GM12865 (cell line): ENCODE measurements at regions not wholly inside any gene's neighbourhood (a gene's known extent, or its start where the extent isn't known, plus 50 kb on each side); places are given as distances from the start of the nearest gene placed in this dataset.

Experiments used
- DNase-seq: peaks from one replicate; pipeline ENCODE4 v3.0.0; 2010; ENCODE audit warnings: low read depth
- H3K4me3 ChIP-seq: 2 replicates; pipeline ENCODE4 v1.5.1; 2011; ENCODE audit warnings: mild to moderate bottlenecking, low read depth, low read length, control low read depth
- TF ChIP-seq, protein P1 (sequence below): IDR thresholded peaks from 2 replicates; pipeline ENCODE4 v1.5.1; 2011; ENCODE audit warnings: low read length, control low read depth, low read depth, inconsistent platforms; ENCODE audit not compliant: insufficient read depth; ENCODE audit errors: missing control alignments

DNA sequence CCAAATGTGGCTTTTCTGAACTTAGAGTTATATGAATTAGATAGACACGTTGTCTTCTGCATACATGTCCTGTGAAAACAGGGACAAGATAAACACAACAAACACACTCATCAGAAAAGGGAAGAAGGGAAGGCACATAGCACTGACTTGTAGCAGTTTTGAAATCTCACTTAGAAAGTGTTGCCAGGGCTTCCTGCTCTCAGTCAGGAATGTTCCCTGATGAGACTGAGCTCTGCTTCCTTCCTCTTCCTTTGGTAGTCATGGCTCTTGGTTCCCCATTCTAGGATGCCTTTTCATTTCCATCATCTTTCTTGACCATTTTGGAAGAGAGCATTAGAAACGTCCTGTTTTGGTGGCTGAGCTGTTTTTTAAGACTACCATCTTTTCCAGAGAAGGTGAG is 233.8 kb upstream of the LYZL1 start:
- DNase-seq: no peak
- no peak overlapping the region for H3K4me3 ChIP-seq
- TF ChIP-seq, protein P1, sequence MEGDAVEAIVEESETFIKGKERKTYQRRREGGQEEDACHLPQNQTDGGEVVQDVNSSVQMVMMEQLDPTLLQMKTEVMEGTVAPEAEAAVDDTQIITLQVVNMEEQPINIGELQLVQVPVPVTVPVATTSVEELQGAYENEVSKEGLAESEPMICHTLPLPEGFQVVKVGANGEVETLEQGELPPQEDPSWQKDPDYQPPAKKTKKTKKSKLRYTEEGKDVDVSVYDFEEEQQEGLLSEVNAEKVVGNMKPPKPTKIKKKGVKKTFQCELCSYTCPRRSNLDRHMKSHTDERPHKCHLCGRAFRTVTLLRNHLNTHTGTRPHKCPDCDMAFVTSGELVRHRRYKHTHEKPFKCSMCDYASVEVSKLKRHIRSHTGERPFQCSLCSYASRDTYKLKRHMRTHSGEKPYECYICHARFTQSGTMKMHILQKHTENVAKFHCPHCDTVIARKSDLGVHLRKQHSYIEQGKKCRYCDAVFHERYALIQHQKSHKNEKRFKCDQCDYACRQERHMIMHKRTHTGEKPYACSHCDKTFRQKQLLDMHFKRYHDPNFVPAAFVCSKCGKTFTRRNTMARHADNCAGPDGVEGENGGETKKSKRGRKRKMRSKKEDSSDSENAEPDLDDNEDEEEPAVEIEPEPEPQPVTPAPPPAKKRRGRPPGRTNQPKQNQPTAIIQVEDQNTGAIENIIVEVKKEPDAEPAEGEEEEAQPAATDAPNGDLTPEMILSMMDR: no peak

DNA sequence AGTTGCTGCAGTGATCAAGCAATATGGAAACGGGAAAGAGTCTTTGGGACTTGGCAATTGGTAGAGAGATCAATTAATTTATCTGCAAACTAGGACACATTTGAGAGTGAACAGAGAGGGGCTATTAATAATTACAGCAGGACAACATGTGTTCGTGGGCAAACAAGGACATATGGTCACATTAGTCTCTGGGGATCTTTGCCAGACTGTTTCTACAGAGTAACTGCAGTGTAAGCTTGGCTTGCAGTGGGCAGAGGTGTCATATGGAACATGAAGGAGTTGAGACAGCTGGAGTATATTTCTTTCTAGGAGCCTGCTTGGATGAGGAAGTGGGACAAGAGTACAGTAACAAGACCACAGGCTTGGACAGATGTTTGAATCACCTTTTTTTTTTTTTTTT is 232.1 kb upstream of the LYZL1 start:
- TF ChIP-seq, protein P1: no peak
- H3K4me3 ChIP-seq: no peak overlapping the region
- DNase-seq: no peak

DNA sequence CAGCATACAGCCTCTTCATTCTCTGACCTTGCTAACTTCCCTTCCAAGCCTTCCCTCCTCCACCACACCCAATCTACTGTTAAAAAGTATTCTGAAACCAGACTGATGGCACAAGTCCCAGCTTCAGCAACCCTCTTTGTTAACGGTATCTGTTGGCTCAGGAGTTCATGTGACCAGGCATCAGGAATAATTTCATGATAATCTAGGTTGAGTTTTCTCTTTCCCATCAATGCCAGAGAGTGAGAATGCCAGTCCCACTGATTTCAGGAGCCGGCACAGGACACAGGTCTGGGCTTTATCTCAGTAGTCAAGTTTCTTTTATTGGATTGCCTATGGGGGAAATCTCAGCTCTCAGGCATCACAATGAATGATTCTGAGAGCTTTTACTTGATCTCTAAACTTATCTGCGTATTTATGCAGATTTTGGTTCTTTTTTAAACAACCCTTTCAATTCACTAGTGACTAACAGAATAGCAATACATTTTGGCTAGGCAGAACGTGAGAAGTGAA is 231.0 kb upstream of the LYZL1 start:
- TF ChIP-seq, protein P1: no peak

DNA sequence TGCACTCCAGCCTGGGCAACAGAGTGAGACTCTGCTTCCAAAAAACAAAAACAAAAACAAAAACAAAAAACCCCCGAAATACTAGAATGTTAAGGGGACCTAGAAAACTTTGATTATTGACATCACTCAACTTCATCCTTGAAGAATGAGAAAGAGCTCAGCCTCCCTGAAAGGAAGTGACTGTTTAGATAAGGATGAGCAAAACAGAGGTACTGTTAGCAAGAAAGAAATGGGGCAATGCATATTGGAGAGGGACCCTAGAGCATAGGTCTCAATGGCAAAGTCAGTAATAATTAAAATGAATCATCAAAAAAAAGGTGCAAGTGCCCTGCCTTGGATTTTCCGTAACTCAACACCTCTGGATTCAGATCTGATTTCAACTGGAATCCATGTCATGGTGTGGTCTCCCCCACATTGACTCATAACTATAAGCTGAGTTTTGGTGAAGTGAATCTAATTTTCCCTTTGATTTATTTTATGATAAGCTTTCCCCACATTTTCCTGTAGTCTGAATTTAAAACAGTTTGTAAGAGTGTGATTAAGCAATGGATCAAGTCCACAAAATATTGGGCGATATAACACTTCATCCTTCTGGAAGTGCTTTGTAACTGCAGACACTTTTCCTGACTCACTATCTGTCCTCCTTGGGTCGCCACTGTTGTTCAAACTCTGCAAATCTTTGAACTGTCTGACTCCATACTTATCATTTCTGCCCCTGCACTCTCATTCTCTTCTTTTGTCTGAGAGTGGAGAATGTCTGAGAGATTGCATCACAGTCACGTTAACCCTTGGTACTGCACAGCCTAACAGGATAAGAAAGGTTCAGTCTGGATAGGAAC is 224.8 kb upstream of the LYZL1 start:
- TF ChIP-seq, protein P1: no peak
- H3K4me3 ChIP-seq: no peak overlapping the region
- DNase-seq: no peak

More for the DNA sequence above, 231.0 kb upstream of the LYZL1 start:
- H3K4me3 ChIP-seq: no peak overlapping the region
- no peak for DNase-seq

DNA sequence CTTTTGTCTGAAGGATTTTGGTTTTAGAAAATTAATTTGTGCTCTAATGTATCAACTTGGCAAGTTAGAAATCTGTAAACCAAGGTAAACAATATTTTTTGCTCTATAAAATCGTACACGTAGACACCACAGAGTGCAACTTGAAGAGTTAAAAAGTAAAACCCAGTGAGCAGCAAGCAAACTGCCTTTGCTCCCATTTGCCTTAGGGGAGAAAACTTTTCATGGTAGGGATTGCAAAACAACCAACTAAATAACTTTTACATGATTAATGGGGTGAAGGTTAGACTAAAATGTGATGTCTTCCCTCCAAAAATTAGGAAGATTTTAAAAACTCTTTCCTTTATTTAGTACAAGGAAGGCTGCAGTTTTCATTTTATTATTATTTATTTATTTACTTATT is 224.2 kb upstream of the LYZL1 start:
- no peak for DNase-seq
- TF ChIP-seq, protein P1: no peak
- H3K4me3 ChIP-seq: no peak overlapping the region

DNA sequence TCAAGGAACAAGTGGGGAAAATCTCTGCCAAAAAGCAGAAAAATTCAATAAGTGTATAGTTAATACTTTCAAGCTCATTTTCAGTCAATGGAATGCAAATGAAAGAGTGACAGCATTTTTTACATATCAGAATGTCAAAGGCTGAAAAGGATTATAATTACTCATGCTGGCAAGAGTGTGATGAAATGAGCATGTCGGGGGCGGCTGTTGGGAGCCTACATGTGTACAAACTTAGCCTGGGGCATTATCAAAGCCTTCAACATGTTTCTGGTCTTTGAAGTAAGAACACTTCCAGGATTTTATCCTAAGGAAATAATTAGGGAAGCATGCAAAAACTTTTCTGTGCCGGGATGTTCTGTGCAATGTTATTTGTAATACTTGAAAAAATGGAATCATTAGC is 221.7 kb upstream of the LYZL1 start:
- H3K4me3 ChIP-seq: no peak overlapping the region
- no peak for DNase-seq
- TF ChIP-seq, protein P1: no peak
